HEK293 (cell line): ENCODE measurements at regions not wholly inside any gene's neighbourhood (a gene's known extent, or its start where the extent isn't known, plus 50 kb on each side); places are given as distances from the start of the nearest gene placed in this dataset.
A peak's percentile ranks its signal among the peaks of the same experiment; 100 is the strongest.

Source experiments
- CTCF ChIA-PET: fragments of 350-600 bp; formaldehyde crosslinking; extraction: SDS; loops from one replicate; lab custom pipeline; 2021; ENCODE audit warnings: antibody characterized with exemption; lab: Yijun Ruan, JAX
- POLR2A ChIA-PET: fragments of 300-600 bp; formaldehyde crosslinking; extraction: SDS; loops from one replicate; lab custom pipeline; 2020; ENCODE audit warnings: antibody characterized with exemption, inconsistent platforms; lab: Yijun Ruan, JAX
- H3K27ac ChIP-seq: fragments of 200-500 bp; sonication (Bioruptor generic); 2 replicates; pipeline ENCODE4 v1.5.1; 2014; ENCODE audit warnings: low read depth, low read length, control low read depth, inconsistent platforms; ENCODE audit errors: extremely low read depth
- H3K36me3 ChIP-seq, 2 experiments: fragments of 200-500 bp in 1 of 2; sonication (Bioruptor generic) in 1 of 2; 1 replicate in 1 of 2; 2 replicates in 1 of 2; pipeline ENCODE4 v1.5.1; 2014 to 2017; ENCODE audit warnings: inconsistent platforms in 2 of 2, low read length in 2 of 2; ENCODE audit not compliant: control insufficient read depth in 2 of 2, insufficient read depth in 1 of 2
- H3K4me1 ChIP-seq: fragments of 200-500 bp; sonication (Bioruptor generic); 2 replicates; pipeline ENCODE4 v1.5.1; 2014; ENCODE audit warnings: mild to moderate bottlenecking, low read length, inconsistent platforms; ENCODE audit not compliant: control insufficient read depth, insufficient read depth
- H3K4me3 ChIP-seq: 2 replicates; pipeline ENCODE4 v1.5.1; 2011; ENCODE audit warnings: low read depth, mild to moderate bottlenecking, control low read depth, low read length, moderate library complexity
- H3K9me3 ChIP-seq: fragments of 200-500 bp; sonication (Bioruptor generic); 2 replicates; pipeline ENCODE4 v1.5.1; 2014; ENCODE audit warnings: low read depth, low read length, inconsistent platforms; ENCODE audit not compliant: control insufficient read depth, insufficient read depth
- MEIS1 ChIP-seq: sonication (generic); formaldehyde crosslinking; IDR thresholded peaks from 2 replicates; pipeline ENCODE4 v1.8.1; 2022; ENCODE audit warnings: missing genetic modification reagents, mild to moderate bottlenecking, borderline replicate concordance
- YY2 ChIP-seq: fragments of 450-650 bp; formaldehyde crosslinking; IDR thresholded peaks from 2 replicates; pipeline ENCODE4 v1.5.1; 2016; ENCODE audit warnings: missing biosample characterization, missing genetic modification characterization
- ZBTB10 ChIP-seq: fragments of 450-650 bp; formaldehyde crosslinking; IDR thresholded peaks from 2 replicates; pipeline ENCODE4 v1.5.1; 2016; ENCODE audit warnings: missing biosample characterization, missing genetic modification characterization
- ZBTB44 ChIP-seq: fragments of 450-650 bp; IDR thresholded peaks from 2 replicates; pipeline ENCODE4 v1.5.1; 2018; ENCODE audit warnings: missing biosample characterization, mild to moderate bottlenecking, missing genetic modification characterization
- ZNF16 ChIP-seq: fragments of 450-650 bp; formaldehyde crosslinking; IDR thresholded peaks from 2 replicates; pipeline ENCODE4 v1.5.1; 2016; ENCODE audit warnings: low read depth, missing biosample characterization, missing genetic modification characterization
- ZNF23 ChIP-seq: fragments of 450-650 bp; formaldehyde crosslinking; IDR thresholded peaks from 2 replicates; pipeline ENCODE4 v1.5.1; 2016; ENCODE audit warnings: missing biosample characterization, missing genetic modification characterization, borderline replicate concordance
- ZNF391 ChIP-seq: fragments of 450-650 bp; formaldehyde crosslinking; IDR thresholded peaks from 2 replicates; pipeline ENCODE4 v1.5.1; 2016; ENCODE audit warnings: low read depth, missing biosample characterization, missing genetic modification characterization, borderline replicate concordance
- ZNF426 ChIP-seq: fragments of 450-650 bp; formaldehyde crosslinking; IDR thresholded peaks from 2 replicates; pipeline ENCODE4 v1.5.1; 2017; ENCODE audit warnings: missing biosample characterization, missing genetic modification characterization, mild to moderate bottlenecking, inconsistent platforms, moderate library complexity
- ZNF518A ChIP-seq: fragments of 450-650 bp; formaldehyde crosslinking; conservative IDR thresholded peaks from 2 replicates; pipeline ENCODE4 v1.5.1; 2016; ENCODE audit warnings: low read depth, missing biosample characterization, missing genetic modification characterization
- ZNF561 ChIP-seq: fragments of 450-650 bp; IDR thresholded peaks from 2 replicates; pipeline ENCODE4 v1.5.1; 2018; ENCODE audit warnings: missing biosample characterization, missing genetic modification characterization, borderline replicate concordance
- ZNF596 ChIP-seq: fragments of 450-650 bp; IDR thresholded peaks from 2 replicates; pipeline ENCODE4 v1.5.0; 2018; ENCODE audit warnings: missing biosample characterization, mild to moderate bottlenecking, missing genetic modification characterization, moderate library complexity
- ZNF623 ChIP-seq: fragments of 450-650 bp; formaldehyde crosslinking; IDR thresholded peaks from 2 replicates; pipeline ENCODE4 v1.5.1; 2016; ENCODE audit warnings: missing biosample characterization, missing genetic modification characterization
- ZNF701 ChIP-seq: fragments of 450-650 bp; formaldehyde crosslinking; IDR thresholded peaks from 2 replicates; pipeline ENCODE4 v1.5.1; 2016; ENCODE audit warnings: missing biosample characterization, missing genetic modification characterization
- ZNF747 ChIP-seq: fragments of 450-650 bp; formaldehyde crosslinking; IDR thresholded peaks from 2 replicates; pipeline ENCODE4 v1.5.1; 2016; ENCODE audit warnings: missing biosample characterization, missing genetic modification characterization
- ZNF785 ChIP-seq: fragments of 450-650 bp; formaldehyde crosslinking; IDR thresholded peaks from 2 replicates; pipeline ENCODE4 v1.5.1; 2016; ENCODE audit warnings: missing biosample characterization, missing genetic modification characterization
- ZNF791 ChIP-seq: fragments of 450-650 bp; formaldehyde crosslinking; IDR thresholded peaks from 2 replicates; pipeline ENCODE4 v1.5.1; 2016; ENCODE audit warnings: missing biosample characterization, missing genetic modification characterization
- TF ChIP-seq, protein P1 (sequence below): fragments of 450-650 bp; formaldehyde crosslinking; IDR thresholded peaks from 2 replicates; pipeline ENCODE4 v1.5.1; 2017; ENCODE audit warnings: missing biosample characterization, missing genetic modification characterization
- TF ChIP-seq, protein P2 (sequence below): fragments of 450-650 bp; formaldehyde crosslinking; IDR thresholded peaks from 2 replicates; pipeline ENCODE4 v1.5.1; 2016; ENCODE audit warnings: missing biosample characterization, missing genetic modification characterization
- TF ChIP-seq, protein P3 (sequence below): fragments of 450-650 bp; formaldehyde crosslinking; IDR thresholded peaks from 2 replicates; pipeline ENCODE4 v1.5.1; 2016; ENCODE audit warnings: missing biosample characterization, missing genetic modification characterization

GRCh38 chr3:160170409-160171370, 54.5 kb upstream of the C3orf80 start (continued):
- TF ChIP-seq ZNF623 (tag by site-specific recombination) (peak; percentile 91), ZNF596 (no peak), ZNF785 (tag by site-specific recombination) (no peak)

DNA sequence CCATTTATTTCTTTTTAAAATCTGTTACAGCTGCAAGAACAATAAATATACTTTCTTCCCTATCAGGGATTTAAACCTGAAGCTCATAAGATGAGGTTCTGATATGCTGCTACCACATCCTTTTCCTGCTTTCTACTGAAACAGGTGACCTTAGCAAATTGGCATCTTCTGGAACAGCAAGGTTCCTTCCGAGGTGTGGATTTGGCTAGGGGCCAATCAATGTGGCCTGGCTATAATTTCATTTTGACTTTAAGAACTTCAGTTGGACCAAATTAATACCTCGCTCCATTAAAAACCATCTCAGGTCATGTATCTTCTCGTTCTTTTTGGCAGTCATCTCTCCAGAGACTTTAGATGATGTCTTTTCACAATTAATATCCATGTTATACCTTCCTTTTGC, 53.4 kb upstream of the C3orf80 start:
- Histone ChIP-seq H3K4me3 (no peak overlapping the region), H3K27ac (no peak overlapping the region), H3K9me3 (no peaks in the 10 kb centered on the region), H3K4me1 (no peaks in the 10 kb centered on the region), H3K36me3 (no peaks in the 10 kb centered on the region)
- ChIA-PET CTCF (interaction anchor here (0.6 to 1.5 kb wide), 4 partner anchors 8 to 21 kb away, joined by 3 to 7 read pairs (median 4); no protein-coding TSS in a partner anchor), POLR2A (no interaction called here)
- TF ChIP-seq MEIS1 (CRISPR knock-in tag) = no peak
- no peak for TF ChIP-seq ZNF701 (tag by site-specific recombination)
- TF ChIP-seq, protein P1, sequence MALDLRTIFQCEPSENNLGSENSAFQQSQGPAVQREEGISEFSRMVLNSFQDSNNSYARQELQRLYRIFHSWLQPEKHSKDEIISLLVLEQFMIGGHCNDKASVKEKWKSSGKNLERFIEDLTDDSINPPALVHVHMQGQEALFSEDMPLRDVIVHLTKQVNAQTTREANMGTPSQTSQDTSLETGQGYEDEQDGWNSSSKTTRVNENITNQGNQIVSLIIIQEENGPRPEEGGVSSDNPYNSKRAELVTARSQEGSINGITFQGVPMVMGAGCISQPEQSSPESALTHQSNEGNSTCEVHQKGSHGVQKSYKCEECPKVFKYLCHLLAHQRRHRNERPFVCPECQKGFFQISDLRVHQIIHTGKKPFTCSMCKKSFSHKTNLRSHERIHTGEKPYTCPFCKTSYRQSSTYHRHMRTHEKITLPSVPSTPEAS = no peak
- TF ChIP-seq ZNF16 (tag by site-specific recombination) = no peak
- no peak for TF ChIP-seq ZNF747 (tag by site-specific recombination)
- no peak for TF ChIP-seq YY2 (tag by site-specific recombination)
- no peak for TF ChIP-seq ZNF561 (tag by site-specific recombination)
- no peak for TF ChIP-seq ZNF791 (tag by site-specific recombination)
- no peak for TF ChIP-seq ZBTB10 (tag by site-specific recombination)
- TF ChIP-seq ZBTB44 (tag by site-specific recombination) = no peak
- no peak for TF ChIP-seq ZNF391 (tag by site-specific recombination)
- TF ChIP-seq ZNF426 = no peak
- TF ChIP-seq, protein P2, sequence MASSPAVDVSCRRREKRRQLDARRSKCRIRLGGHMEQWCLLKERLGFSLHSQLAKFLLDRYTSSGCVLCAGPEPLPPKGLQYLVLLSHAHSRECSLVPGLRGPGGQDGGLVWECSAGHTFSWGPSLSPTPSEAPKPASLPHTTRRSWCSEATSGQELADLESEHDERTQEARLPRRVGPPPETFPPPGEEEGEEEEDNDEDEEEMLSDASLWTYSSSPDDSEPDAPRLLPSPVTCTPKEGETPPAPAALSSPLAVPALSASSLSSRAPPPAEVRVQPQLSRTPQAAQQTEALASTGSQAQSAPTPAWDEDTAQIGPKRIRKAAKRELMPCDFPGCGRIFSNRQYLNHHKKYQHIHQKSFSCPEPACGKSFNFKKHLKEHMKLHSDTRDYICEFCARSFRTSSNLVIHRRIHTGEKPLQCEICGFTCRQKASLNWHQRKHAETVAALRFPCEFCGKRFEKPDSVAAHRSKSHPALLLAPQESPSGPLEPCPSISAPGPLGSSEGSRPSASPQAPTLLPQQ (tag by site-specific recombination) = no peak
- TF ChIP-seq, protein P3, sequence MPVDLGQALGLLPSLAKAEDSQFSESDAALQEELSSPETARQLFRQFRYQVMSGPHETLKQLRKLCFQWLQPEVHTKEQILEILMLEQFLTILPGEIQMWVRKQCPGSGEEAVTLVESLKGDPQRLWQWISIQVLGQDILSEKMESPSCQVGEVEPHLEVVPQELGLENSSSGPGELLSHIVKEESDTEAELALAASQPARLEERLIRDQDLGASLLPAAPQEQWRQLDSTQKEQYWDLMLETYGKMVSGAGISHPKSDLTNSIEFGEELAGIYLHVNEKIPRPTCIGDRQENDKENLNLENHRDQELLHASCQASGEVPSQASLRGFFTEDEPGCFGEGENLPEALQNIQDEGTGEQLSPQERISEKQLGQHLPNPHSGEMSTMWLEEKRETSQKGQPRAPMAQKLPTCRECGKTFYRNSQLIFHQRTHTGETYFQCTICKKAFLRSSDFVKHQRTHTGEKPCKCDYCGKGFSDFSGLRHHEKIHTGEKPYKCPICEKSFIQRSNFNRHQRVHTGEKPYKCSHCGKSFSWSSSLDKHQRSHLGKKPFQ = no peak
- no peak for TF ChIP-seq ZNF23 (tag by site-specific recombination)
- no peak for TF ChIP-seq ZNF518A (tag by site-specific recombination)
